Activated naive CD4-positive, alpha-beta T cell (primary cell): ENCODE measurements at regions not wholly inside any gene's neighbourhood (a gene's known extent, or its start where the extent isn't known, plus 50 kb on each side); places are given as distances from the start of the nearest gene placed in this dataset.

ENCODE experiments used
- DNase-seq, 4 experiments: peaks; one replicate each; lab custom pipeline; 2025; lab: John Stamatoyannopoulos, UW

DNA sequence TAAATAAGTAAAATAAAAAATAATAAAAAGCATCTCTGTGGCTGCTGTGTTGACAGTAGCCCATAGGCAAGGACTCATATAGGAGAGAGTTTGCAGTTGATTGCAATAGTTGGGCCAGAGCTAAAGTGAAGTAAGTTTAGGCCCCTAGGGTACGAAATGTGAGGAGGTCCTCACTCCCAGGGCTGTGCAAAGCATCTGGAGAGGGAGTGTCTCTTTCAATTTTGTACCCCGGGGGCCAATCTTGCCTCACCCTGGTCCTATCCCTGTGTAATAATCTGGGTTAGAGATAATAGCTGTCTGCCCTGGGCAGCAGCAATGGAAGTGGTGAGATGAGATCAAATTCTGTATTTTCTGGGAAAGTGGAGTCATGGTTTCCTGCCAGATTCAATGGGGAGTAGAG is 365.7 kb downstream of the GATA3 start:
- no peak for DNase-seq

DNA sequence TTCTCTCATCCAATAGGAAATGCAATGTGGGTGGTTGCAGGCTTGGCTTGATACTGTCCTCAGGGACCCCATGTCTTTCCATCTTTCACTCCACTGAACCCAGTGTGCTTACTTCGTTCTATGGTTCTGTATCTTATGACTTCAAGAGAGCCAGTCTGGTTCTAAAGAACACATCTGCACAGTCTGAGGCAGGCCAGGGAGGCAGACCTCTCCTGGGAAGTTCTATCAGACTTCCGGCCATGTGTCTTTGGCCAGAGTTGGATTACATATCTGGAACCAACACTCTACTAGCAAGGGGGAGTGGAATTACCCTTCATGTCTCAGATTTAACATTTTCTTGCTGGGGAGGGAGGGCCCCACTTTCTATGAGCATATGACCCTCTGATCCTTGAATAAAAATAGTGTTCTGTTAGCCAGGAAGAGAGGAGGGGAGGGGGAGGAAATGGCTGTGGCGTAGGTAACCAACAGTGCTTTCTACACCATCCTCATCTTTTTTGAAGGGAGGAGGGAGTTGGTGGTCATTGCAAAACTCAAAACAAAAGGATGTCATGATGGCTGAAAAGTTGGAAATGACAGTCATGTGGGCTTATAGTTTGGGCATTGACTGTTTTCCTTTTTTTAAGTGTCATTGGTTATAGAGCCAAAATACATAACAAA is 370.2 kb downstream of the GATA3 start:
- DNase-seq: no peak

DNA sequence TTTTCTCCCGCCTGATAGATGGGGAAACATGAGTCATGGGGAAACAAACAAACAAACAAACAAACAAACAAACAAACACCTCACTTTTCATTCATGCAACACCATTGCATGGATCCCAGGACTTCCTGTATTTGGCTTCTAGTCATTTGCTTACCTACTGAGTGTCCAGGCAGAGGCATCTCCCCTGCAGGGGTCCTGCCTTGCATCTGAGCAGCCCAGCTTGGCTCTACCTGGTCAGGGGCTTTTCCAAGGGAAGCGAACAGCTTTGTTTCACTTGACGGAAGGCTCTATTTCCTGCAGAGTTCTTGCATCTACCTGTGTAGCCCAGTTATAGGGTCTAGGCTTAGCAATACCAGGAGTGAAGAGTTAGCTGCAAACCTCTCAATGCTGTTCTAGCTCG is 374.2 kb downstream of the GATA3 start:
- no peak for DNase-seq

DNA sequence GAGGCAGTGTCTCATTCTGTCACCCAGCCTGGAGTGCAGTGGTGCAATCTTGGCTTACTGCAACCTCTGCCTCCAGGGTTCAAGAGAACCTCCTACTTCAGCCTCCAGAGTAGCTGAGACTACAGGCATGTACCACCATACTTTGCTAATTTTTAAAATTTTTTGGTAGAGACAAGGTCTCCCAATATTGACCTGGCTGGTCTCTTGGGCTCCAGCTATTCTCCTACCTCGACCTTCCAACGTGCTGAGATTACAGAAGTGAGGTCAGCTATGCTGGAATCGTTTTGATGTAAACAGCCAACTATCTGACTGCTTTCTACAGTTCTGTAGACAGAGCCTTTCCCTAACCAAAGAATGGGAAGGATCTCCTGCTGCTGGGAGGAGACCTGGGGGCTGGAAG is 375.8 kb downstream of the GATA3 start:
- no peak for DNase-seq

DNA sequence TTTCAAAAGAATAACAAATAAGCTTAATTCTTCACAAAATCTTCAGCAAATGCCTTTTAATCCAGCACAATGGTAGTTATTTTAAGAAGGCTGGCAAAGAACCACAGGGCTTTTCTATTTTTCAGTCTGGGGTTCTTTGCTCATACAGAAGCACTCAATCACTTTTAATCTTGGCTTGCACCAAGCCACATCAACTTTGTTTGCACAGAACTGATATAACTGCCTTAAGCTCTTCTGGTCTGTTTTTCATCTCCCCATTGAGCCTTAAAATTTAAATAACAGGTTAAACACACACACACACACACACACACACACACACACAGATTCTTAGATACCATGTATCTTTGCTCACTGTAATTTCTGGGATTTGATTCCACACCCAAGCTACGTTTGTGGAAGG is 377.0 kb downstream of the GATA3 start:
- no peak for DNase-seq

DNA sequence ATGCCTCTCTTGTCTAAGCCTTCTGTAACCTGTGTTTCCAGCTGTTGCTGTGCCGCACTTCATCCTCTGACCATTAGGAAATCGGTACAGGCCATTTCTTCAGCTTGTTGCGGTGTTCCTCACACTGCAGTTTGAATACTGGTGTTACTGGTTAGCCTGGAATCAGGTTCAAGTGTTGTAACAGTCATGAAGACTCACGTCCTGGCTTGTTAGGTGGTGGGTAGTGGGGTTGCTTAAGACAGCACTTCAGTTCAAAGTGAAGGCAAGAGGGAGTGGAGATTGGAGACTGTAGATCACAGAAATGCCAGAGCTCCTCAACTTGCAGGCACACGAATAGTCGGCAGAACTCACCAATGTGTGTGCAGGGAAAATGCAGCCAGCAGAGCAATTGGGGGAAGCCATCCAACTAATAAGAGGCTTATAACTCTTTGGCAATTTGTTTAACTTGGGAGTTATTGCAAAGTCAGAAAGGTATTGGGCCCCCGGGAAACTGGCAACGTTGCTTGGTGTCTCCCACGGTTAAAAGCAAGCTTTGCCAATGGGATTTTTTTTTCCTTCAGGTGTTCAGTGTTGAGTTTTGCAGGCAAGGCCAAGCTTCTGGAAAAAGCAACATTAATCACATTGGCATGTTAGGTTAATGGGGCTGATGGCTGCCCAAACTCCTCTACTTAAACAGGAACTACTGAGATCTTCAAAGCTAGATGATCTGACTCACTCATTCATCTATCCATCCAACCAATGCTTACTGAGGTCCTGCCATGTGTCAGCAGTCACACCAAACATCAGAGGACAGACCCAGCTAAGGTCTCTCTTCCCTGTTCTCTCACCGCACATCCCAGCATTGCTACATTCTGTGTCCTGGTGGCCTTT is 380.9 kb downstream of the GATA3 start:
- no peak for DNase-seq

DNA sequence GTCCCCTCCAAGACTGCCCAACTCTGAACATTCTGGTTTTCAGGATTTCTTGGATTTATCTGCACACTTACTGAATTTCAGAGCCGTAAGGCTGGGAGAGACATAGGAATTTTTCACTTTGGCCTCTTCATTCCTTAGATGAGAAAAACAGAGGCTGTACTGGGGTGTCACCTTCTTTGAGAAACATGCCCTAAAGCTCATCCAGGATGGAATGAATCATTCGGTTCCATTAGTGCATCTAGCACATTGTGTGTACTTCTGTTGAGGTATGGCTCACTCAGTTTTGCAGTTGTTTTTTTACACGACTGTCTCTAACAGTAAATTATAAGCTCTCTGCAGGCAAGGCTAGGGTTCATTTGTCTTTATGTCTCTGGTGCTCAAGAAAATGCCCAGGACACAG is 383.4 kb downstream of the GATA3 start:
- no peak for DNase-seq

DNA sequence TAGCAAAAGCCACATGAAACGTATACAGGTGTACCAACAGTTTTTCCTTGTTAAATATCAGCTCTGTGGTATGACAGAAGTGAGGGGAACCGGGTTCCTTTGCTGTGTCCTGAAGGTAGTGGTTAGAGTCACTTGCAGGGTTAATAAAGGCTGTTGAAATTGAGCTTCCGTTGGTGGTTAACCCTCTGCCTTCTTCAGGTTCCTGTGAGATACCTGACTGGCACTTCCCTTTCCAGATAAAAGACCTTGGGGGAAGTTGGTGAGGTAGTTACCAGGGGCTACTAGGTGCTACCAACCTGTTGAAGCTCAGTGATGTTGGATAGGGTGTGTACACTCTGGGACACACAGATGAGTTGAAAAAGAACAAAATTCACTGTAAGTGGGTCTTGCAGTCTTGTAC is 384.1 kb downstream of the GATA3 start:
- DNase-seq: no peak

DNA sequence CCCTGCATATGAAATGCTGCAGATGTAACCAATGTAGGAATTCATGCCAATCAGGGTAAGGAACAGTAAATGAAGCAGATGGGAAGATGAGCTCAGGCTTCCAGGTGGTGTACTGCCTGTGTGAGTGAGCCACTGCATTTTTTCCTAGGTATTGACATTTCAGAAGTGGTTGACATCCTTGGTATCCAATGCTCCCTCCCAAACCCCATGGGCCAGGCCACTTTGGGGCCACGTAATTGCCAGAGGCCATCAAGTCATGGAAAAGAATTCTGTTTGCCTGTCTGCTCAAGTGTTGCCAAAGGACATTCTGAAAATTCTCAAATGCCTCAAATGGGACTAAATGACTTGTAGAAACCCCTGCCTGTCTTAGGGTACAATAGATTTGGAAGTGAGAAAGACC is 384.6 kb downstream of the GATA3 start:
- no peak for DNase-seq

DNA sequence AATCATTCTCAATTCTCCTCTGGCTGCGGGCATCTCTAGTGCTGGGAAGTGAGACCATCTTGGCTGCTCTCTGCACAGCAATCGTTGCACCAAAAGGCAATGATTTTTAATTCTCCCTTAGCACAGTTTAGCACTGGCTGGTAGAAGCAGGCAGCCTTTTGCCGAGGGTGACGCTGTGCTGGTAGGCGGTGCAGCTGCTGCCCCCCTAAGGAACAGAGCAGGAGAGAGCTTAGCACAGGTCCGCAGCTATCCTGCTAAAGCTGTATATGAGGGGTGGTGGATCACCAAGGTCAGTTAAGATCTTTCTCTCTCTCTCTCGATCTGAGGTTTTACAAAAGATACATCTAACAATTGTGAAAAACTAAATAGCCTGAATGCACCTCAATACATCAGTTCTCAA is 390.1 kb downstream of the GATA3 start:
- peak in 1 of 4 experiments; percentile 6 for DNase-seq

DNA sequence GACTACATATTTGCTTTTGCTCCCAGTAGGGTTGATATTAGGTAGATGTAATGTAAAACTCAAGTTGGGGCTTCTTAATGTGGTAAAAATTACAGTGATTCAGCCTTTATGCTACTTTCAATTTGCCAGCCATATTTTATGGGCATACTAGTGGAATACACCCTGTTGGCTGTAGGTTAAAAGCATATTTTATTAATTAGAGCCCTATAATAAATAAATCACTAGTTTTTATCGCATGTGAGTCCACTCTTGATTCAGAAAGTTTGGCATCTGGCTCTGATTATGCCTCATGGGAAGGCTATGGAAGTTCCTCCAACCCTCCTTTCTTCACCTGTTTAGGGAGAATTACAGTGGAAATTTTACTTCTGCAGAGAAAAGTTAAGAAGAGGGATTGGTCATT is 390.9 kb downstream of the GATA3 start:
- DNase-seq: no peak

DNA sequence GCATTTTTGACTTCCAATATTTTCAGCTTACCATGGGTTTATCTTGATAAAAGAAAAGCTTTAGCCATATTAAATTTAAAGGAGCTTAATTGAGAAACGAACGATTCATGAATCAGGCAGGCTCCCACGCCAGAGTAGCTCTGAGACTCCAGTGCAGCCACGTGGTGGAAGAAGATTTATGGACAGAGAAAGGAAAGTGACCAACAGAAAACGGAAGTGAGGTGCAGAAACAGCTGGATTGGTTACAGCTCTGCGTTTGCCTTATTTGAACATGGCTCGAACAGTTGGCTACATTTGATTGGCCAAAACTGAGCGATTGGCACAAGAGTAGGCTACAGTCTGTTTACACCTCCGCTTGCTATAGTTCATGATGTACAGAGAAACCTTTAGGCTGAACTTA is 395.4 kb downstream of the GATA3 start:
- no peak for DNase-seq

DNA sequence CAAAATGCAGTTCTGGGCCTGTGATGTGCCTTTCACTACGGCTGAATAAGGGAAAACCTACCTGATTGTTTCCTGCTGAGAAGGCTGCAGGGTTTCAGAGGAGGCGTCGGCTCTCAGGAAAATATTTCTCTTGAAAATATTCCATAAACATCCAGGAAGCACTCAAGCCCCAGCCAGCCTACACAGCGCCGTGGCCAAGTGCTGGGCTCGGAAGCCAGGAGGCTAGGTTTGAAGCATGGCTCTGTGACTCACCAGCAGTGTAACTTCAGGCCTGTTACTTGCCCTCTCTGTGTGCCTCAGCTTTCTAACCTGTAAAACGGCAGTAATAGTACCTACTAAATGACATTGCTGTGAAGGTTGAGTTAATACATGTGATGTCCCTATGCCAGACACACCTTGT is 399.1 kb downstream of the GATA3 start:
- DNase-seq: no peak

DNA sequence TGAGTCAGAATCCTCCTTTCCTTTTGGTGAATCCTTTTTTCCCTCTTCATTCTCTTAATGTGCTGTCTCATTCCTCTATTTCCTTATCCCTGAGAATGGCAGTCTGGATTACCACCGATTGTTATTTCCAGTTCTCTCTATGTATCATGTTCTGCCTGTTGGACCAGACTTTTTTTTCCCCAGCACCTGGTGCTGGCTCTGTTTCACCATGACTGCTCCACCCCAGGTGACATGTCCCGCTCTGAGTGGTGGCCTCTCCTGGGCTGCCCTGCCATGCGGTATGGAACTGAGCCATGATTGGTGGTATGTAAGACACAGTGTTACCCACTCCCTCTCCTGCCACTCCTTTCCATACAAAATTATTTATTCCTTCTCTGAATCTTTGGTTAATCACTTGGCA is 399.9 kb downstream of the GATA3 start:
- DNase-seq: no peak

DNA sequence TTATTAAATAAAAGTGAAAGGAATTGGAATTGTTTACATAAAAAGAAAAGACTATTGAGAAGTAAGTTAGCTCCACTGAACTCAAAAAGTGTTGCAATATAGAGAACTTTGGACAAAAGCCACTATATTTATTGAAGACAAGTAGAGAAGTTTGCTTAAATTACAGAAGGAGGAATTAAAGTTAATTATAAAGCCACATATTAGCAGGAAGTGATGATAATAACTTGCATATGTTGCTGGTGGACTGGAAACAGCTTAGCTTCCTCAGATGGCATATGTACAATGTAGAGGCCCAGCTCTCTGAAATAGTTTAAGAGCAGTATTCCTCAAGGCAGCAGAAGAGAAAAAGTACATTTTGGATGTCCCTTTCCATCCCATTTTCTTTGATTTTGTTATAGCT is 400.7 kb downstream of the GATA3 start:
- no peak for DNase-seq

DNA sequence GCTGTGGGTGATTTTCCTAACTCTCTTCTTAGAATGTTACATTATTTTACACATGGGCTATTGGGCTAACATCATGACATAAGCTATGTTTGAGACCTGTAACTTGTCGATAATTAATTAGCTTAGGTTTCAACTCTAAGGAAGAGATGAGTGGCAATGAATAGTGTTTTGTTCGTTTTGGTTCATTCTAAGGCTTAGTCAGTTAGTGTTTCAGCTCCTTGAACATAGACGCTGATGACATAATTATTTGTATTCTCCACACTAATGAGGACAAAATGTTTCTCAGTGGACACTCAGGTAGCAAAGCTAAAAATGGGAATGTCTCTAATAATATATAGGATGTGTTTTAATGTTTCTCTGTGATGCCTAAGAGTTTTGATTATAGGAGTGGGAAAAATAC is 401.9 kb downstream of the GATA3 start:
- DNase-seq: no peak

DNA sequence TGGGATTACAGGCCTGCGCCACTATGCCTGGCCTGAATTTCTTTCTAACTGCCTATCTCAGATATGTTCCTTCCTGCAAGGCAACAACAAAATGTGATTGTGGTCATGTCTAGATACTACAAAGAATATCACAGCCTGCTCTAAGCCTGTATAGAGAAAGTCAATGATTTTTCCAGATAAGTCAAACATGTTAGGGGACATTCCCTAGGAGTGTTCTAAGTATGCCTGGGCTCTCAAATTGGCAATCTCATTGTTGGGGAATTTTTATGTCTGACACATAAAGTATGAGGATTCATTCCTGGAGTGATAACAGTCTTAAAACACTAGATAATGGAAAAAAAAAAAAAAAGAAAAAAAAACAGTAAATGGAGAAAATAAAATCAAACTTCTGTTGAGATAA is 406.1 kb downstream of the GATA3 start:
- no peak for DNase-seq

DNA sequence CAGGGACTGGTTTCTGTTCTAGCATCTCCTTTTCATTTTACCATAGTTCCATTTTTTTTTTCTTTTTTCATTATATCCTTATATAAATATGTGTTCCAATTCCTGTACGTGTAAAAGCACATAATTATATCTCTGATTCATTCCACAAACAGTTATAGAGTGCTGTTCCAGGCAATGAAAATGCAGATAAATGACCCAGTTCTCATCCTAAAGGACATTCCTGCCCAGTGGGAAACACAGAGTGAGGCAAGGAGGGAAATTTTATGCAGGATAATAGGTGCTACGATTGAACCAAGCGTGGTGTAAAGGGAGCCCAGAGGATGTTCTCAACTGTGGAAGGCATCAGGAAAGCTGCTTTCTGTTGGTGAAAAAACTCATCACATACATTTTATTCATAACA is 408.1 kb downstream of the GATA3 start:
- no peak for DNase-seq

DNA sequence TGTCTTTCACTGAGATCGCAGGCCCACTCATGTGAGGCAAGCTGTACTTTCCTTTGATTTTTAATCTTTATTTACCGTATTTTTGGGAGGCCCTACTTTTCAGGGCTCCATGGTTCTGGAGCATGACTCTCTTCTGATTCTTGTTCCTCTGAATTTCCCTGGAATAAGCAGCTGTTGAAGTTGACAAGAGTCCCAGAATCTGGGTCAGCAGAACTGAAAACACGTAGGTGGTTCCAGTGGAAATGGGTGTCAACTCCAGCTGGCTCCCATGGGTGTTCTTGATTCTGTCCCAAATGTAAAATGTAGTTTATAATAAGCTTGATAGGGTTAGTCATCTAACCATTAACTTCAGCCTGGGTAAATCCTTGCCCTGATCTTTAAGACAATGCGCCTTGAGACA is 409.4 kb downstream of the GATA3 start:
- no peak for DNase-seq

DNA sequence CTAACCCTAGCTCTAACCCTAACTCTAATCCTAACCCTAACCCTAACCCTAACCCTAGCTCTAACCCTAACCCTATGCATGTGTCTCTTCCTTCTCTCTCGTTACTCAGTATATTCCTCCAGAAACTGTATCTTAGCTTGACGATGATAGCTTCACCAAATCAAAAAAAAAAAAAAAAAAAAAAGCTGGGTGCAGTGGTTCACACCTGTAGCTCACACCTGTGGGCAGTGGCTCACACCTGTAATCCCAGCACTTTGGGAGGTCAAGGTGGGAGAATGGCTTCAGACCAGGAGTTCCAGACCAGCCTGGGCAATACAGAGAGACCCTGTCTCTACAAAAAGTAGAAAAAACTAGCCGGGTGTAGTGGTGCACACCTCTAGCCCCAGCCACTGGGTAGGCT is 414.0 kb downstream of the GATA3 start:
- no peak for DNase-seq

DNA sequence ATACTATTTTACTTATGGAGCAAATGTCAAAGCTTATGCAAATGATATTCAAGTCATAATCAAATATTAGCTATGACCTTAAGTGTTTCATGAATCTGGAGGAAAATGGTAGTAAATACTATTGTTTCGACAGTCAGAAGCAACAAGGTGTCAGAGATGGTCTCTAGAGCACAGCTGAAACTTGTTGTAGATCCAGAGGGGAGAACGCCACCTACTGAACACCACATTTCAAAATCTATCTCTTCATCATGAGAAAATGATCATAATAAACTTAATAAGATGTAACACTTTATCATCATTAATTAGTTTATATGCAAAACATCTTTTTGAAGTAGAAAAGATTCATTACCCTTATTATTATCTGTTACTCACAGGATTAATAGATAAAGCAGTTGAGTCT is 418.7 kb downstream of the GATA3 start:
- no peak for DNase-seq

DNA sequence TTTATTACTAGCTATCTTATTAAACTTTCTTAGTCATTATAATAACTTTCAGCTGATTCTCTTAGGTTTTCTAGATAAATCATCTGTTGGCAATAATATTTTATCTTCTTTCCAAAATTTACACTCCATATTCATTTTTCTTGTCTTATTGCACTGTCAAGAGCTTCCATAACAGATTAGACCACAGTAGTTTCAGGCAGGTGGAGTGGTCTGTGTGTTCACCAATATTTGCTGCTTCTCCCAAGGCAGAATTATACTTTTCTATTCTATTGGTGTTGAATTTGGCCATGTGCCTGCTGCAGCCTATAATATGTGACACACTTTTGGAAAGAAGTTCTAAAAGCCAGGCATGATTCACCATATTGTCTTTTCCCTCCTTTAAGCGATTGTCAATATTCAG is 422.8 kb downstream of the GATA3 start:
- DNase-seq: no peak

DNA sequence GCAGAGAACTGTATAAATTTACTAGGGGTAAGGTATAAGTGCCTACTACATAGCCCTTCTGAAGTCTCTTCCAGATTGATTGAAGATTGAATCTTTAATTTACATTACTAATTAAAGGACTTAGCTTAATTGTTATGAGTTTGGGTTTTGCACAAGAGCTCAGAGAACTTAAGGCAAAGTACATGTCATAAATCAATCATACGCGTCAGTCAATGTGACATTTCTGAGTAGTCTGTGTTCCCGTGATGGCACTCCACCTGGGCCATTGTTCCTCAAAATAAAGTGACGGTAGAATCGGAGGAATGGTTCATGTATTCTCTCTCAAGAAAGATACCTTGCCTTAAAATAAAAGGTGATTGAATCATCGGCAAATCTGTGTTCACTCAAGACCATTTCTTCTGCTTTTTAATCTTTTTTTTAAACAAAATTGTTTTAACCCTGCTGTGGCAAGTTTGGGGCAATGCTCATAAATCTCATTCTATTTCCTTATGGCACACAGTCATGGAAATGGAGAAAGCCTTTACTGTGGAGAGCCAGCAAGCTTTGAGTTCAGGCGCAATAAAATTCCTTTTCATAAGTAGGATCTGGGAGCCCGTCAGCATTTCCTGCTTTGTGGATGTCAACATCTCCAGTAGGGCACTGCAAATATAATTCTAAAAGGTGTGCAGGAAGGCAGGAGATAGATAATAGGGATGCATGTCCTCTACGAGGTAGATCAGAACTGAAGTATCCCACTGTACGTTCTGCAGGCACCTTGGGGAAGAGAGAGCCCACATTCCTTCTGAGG is 427.4 kb downstream of the GATA3 start:
- no peak for DNase-seq
